GM12873 (cell line): ENCODE measurements at regions not wholly inside any gene's neighbourhood (a gene's known extent, or its start where the extent isn't known, plus 50 kb on each side); places are given as distances from the start of the nearest gene placed in this dataset.

ENCODE experiments used
- CTCF ChIP-seq: IDR thresholded peaks from 2 replicates; pipeline ENCODE4 v1.5.1; 2012; ENCODE audit warnings: low read depth, mild to moderate bottlenecking, moderate library complexity, low read length, control low read depth; ENCODE audit not compliant: insufficient read depth; ENCODE audit errors: missing control alignments

GRCh38 chr1:91585502-91585901 lies 84.9 kb downstream of the CDC7 start:
- TF ChIP-seq CTCF, result no peak

- TF ChIP-seq CTCF, result no peak
Measured at GRCh38 chr1:91585982-91586381, 85.3 kb downstream of the CDC7 start.

GRCh38 chr1:91589437-91589836 lies 88.8 kb downstream of the CDC7 start:
- TF ChIP-seq CTCF, result no peak

GRCh38 chr1:91591175-91591974 lies 90.7 kb downstream of the CDC7 start:
- TF ChIP-seq CTCF, result no peak

GRCh38 chr1:91592716-91593477 lies 92.2 kb downstream of the CDC7 start:
- no peak for TF ChIP-seq CTCF

- no peak for TF ChIP-seq CTCF
Measured at GRCh38 chr1:91594383-91595055, 93.9 kb downstream of the CDC7 start.

GRCh38 chr1:91596474-91596873 lies 95.8 kb downstream of the CDC7 start:
- no peak for TF ChIP-seq CTCF
